T-cell (primary cell): ENCODE measurements at regions not wholly inside any gene's neighbourhood (a gene's known extent, or its start where the extent isn't known, plus 50 kb on each side); places are given as distances from the start of the nearest gene placed in this dataset.

Experiments
- ATAC-seq, 4 experiments: fragments of 200-7000 bp in 3 of 4; fragments of 150-1000 bp in 1 of 4; cut with Tn5 transposase; replicated peaks in 1 of 4; 1 replicate in 3 of 4; 2 replicates in 1 of 4; pipeline ENCODE4 v1.10.0; 2021; ENCODE audit warnings: moderate library complexity in 3 of 4, mild to moderate bottlenecking in 2 of 4, moderate number of reproducible peaks in 1 of 4
- CTCF ChIA-PET, 2 donors: fragments of 300-600 bp; sonication (Branson Sonifier 250); formaldehyde crosslinking; loops; one replicate each; lab custom pipeline; 2022; ENCODE audit warnings: antibody characterized with exemption in 2 of 2; lab: Charles Lee
- POLR2A ChIA-PET, 2 donors: fragments of 300-600 bp; sonication (Branson Sonifier 250); formaldehyde crosslinking; loops; one replicate each; lab custom pipeline; 2022; ENCODE audit warnings: antibody characterized with exemption in 2 of 2; lab: Charles Lee
- DNase-seq, 35 experiments: peaks; one replicate each; pipeline versions ENCODE4 v3.0.0 to v3.0.0-alpha.2; 2013 to 2023
- H3K27ac ChIP-seq: one replicate; pipeline ENCODE4 v1.5.1; 2013; ENCODE audit warnings: low read length
- H3K27me3 ChIP-seq, 2 experiments: replicated peaks in 1 of 2; 1 replicate in 1 of 2; 2 replicates in 1 of 2; pipeline versions ENCODE4 v1.6.1 to v1.7.0; 2013; ENCODE audit warnings: low read length in 1 of 2, mixed read lengths in 1 of 2; ENCODE audit not compliant: control insufficient read depth in 2 of 2, insufficient read depth in 2 of 2; ENCODE audit errors: extremely low read depth in 1 of 2
- H3K36me3 ChIP-seq, 2 donors: 1 replicate in 1 of 2; 2 replicates in 1 of 2; pipeline versions ENCODE4 v1.6.1 to v1.7.0; 2013; ENCODE audit warnings: low read length in 1 of 2; ENCODE audit not compliant: control insufficient read depth in 2 of 2, insufficient read depth in 1 of 2; ENCODE audit errors: extremely low read depth in 1 of 2
- H3K4me1 ChIP-seq, 2 experiments: 1 replicate in 1 of 2; 2 replicates in 1 of 2; pipeline versions ENCODE4 v1.6.1 to v1.7.0; 2013; ENCODE audit warnings: low read length in 2 of 2, mixed read lengths in 1 of 2; ENCODE audit not compliant: insufficient read depth in 2 of 2, control insufficient read depth in 1 of 2; ENCODE audit errors: extremely low read depth in 1 of 2
- H3K4me3 ChIP-seq, 2 donors: 1 replicate in 1 of 2; 2 replicates in 1 of 2; pipeline versions ENCODE4 v1.5.1 to v1.7.0; 2013; ENCODE audit warnings: mild to moderate bottlenecking in 2 of 2, low read length in 1 of 2, moderate library complexity in 1 of 2; ENCODE audit not compliant: control insufficient read depth in 1 of 2; ENCODE audit errors: extremely low read depth in 1 of 2
- H3K9me3 ChIP-seq: 2 replicates; pipeline ENCODE4 v1.7.0; 2013
- H3K27ac Mint-ChIP-seq, 2 donors: one replicate each; pipeline ENCODE4 v1.8.0; 2020 to 2021; ENCODE audit warnings: mild to moderate bottlenecking in 2 of 2, mixed read lengths in 2 of 2
- H3K27me3 Mint-ChIP-seq, 2 donors: one replicate each; pipeline ENCODE4 v1.8.0; 2021 to 2022; ENCODE audit warnings: mixed read lengths in 2 of 2
- H3K36me3 Mint-ChIP-seq: one replicate; pipeline ENCODE4 v1.8.0; 2021; ENCODE audit warnings: mixed read lengths
- H3K4me1 Mint-ChIP-seq, 3 donors: one replicate each; pipeline ENCODE4 v1.8.0; 2020 to 2022; ENCODE audit warnings: mixed read lengths in 3 of 3, mild to moderate bottlenecking in 1 of 3
- H3K4me3 Mint-ChIP-seq, 3 donors: one replicate each; pipeline ENCODE4 v1.8.0; 2020 to 2022; ENCODE audit warnings: mild to moderate bottlenecking in 3 of 3, mixed read lengths in 3 of 3, moderate library complexity in 3 of 3
- H3K9me3 Mint-ChIP-seq, 3 donors: one replicate each; pipeline ENCODE4 v1.8.0; 2020 to 2022; ENCODE audit warnings: mixed read lengths in 3 of 3
- WGBS: methylation state at CpG from one replicate; pipeline ENCODE4 v1.1.5; 2013; ENCODE audit warnings: missing lambda C conversion rate; ENCODE audit not compliant: insufficient coverage; 5-methylcytosine and 5-hydroxymethylcytosine counted together

DNA sequence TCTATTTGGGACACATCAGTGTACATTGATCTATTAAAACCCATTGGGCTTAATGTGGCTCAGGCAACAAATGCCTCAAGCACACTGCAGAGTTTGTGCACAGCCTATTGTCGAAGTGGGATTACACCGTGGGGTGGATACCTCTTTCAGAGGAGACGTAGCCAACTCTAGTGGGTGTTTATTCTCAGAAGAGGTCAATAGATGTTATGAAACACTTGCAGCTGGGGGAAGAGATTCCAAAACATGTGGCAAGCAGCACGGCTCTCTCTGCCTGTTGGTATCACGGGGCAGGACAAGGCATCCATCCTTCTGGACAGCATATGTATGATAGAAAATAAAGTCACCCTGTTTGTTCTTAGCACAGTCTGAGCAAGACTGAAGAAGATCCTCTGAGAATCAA is 121.4 kb upstream of the COPS8 start:
- peaks cover 0 to 4% of the 10 kb centered on the region in 2 donors for H3K27me3 Mint-ChIP-seq
- POLR2A ChIA-PET, result no interaction called here
- ATAC-seq, result no peak

GRCh38 chr2:236965021-236965840 is 120.5 kb upstream of the COPS8 start:
- no peaks in the 10 kb centered on the region for H3K27me3 Mint-ChIP-seq
- DNase-seq, result no peak
- peaks cover 0 to 6% of the 10 kb centered on the region in 2 experiments for H3K27me3 ChIP-seq
- H3K27ac ChIP-seq, result no peak overlapping the region
- H3K9me3 Mint-ChIP-seq, result no peaks in the 10 kb centered on the region
- WGBS, result 60% methylated on average over 1 of the region's 13 CpGs
- peaks cover 33 to 42% (median 39%) of the 10 kb centered on the region in 3 donors for H3K4me1 Mint-ChIP-seq
- H3K4me1 ChIP-seq, result peaks cover 24 to 36% of the 10 kb centered on the region in 2 experiments
- H3K4me3 Mint-ChIP-seq, result no peak overlapping the region
- ChIA-PET CTCF (no interaction called here), POLR2A (no interaction called here)
- no peaks in the 10 kb centered on the region for H3K36me3 Mint-ChIP-seq
- ATAC-seq, result no peak
- no peak overlapping the region for H3K27ac Mint-ChIP-seq
- no peaks in the 10 kb centered on the region for H3K9me3 ChIP-seq
- no peak overlapping the region for H3K4me3 ChIP-seq
- H3K36me3 ChIP-seq, result no peaks in the 10 kb centered on the region

More for the DNA sequence above, 121.4 kb upstream of the COPS8 start:
- Histone ChIP-seq H3K36me3 (no peaks in the 10 kb centered on the region), H3K27me3 (peaks cover 0 to 7% of the 10 kb centered on the region in 2 experiments), H3K27ac (no peak overlapping the region), H3K4me3 (no peak overlapping the region), H3K9me3 (no peaks in the 10 kb centered on the region), H3K4me1 (peaks cover 20 to 27% of the 10 kb centered on the region in 2 experiments)
- H3K9me3 Mint-ChIP-seq, result no peaks in the 10 kb centered on the region
- H3K27ac Mint-ChIP-seq, result no peak overlapping the region
- WGBS, result 82% methylated on average over 4 of the region's 5 CpGs
- DNase-seq, result no peak
- peaks cover 24 to 33% (median 29%) of the 10 kb centered on the region in 3 donors for H3K4me1 Mint-ChIP-seq
- CTCF ChIA-PET, result no interaction called here
- H3K36me3 Mint-ChIP-seq, result no peaks in the 10 kb centered on the region
- no peak overlapping the region for H3K4me3 Mint-ChIP-seq

DNA sequence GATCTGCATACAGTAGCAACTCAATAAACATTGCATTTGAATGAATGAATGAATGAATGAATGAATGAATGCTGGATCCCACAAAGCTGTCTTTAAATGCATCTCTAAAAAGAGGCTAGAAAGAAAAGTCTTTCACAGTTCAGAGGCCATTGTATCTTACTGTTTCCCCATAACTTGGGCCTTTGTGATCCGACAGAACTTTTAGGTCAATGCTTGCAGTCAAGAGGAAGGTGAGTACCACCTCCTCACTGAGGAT is 119.9 kb upstream of the COPS8 start:
- no peak for ATAC-seq
- no peaks in the 10 kb centered on the region for H3K27me3 Mint-ChIP-seq
- H3K27ac ChIP-seq, result no peak overlapping the region
- H3K36me3 Mint-ChIP-seq, result no peaks in the 10 kb centered on the region
- DNase-seq, result no peak
- H3K9me3 Mint-ChIP-seq, result no peaks in the 10 kb centered on the region
- peaks cover 39 to 47% (median 42%) of the 10 kb centered on the region in 3 donors for H3K4me1 Mint-ChIP-seq
- H3K27me3 ChIP-seq, result peaks cover 0 to 6% of the 10 kb centered on the region in 2 experiments
- no peak overlapping the region for H3K4me3 ChIP-seq
- no peak overlapping the region for H3K4me3 Mint-ChIP-seq
- WGBS, result no CpG with 5 or more reads among the region's 1 CpG
- peaks cover 27 to 42% of the 10 kb centered on the region in 2 experiments for H3K4me1 ChIP-seq
- H3K36me3 ChIP-seq, result no peaks in the 10 kb centered on the region
- no peaks in the 10 kb centered on the region for H3K9me3 ChIP-seq
- POLR2A ChIA-PET, result no interaction called here
- H3K27ac Mint-ChIP-seq, result no peak overlapping the region
- CTCF ChIA-PET, result no interaction called here

GRCh38 chr2:236967499-236967783 is 118.2 kb upstream of the COPS8 start:
- Histone ChIP-seq H3K36me3 (no peaks in the 10 kb centered on the region), H3K27me3 (peaks cover 0 to 14% of the 10 kb centered on the region in 2 experiments), H3K4me3 (no peak overlapping the region), H3K27ac (peak overlapping the region; percentile 89), H3K9me3 (no peaks in the 10 kb centered on the region), H3K4me1 (peaks cover 31 to 53% of the 10 kb centered on the region in 2 experiments)
- Mint-ChIP-seq H3K36me3 (no peaks in the 10 kb centered on the region), H3K4me3 (peak overlapping the region in 1 of 3 donors; percentile 79), H3K27ac (peak overlapping the region; percentile 98 to 99), H3K4me1 (peaks cover 39 to 55% (median 42%) of the 10 kb centered on the region in 3 donors), H3K27me3 (no peaks in the 10 kb centered on the region), H3K9me3 (no peaks in the 10 kb centered on the region)
- DNase-seq, result no peak
- POLR2A ChIA-PET, result no interaction called here
- CTCF ChIA-PET, result no interaction called here
- 82% methylated on average over 4 of the region's 4 CpGs for WGBS
- ATAC-seq, result no peak

DNA sequence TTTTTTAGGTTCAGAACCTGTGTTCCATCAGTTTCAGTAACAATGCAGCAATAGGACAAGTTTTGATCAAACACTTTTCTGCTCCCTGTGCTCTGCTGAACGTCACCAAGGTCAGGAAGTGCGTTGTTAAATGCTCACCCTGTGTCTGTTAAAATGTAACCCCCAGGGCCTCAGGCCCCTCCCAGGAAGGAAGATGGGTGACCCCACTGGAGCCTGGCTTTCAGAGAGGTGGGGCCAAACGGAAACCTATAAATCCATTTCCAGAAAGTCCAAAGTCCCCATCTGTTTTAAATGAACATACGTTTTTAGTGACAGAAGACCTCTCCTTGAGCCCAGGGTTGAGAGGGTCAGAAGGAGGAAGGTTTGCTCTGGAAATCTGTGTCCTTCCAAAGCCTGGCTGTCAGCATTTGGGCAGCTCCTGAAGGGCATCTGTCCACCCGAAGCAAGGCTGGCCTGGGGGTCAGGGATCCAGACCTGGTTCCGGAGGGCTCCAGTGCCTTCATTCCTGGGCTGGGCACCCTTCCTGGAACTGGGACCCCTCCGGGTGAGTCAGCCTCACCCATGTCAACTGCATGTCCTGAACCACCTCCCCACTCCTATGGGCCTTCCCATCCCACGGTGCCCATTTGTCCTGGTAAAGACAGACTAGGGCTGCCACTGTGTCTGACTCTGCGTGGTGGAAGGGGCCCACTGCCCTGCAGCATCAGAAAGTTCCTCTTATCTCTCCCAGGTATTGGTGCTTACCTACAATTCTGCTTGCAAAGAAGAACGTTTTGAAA is 117.4 kb upstream of the COPS8 start:
- peaks cover 39 to 57% (median 42%) of the 10 kb centered on the region in 3 donors for H3K4me1 Mint-ChIP-seq
- no peaks in the 10 kb centered on the region for H3K9me3 ChIP-seq
- CTCF ChIA-PET, result no interaction called here
- WGBS, result 74% methylated on average over 6 of the region's 10 CpGs
- no peak overlapping the region for H3K4me3 ChIP-seq
- POLR2A ChIA-PET, result no interaction called here
- peak overlapping the region; percentile 21 to 79 (median 22) for H3K4me3 Mint-ChIP-seq
- H3K27ac Mint-ChIP-seq, result peak overlapping the region; percentile 98 to 99
- peaks cover 31 to 53% of the 10 kb centered on the region in 2 experiments for H3K4me1 ChIP-seq
- peak overlapping the region; percentile 89 for H3K27ac ChIP-seq
- no peaks in the 10 kb centered on the region for H3K9me3 Mint-ChIP-seq
- no peaks in the 10 kb centered on the region for H3K36me3 Mint-ChIP-seq
- ATAC-seq (peak; percentile 67 to 95 (median 78)), DNase-seq (peak in 33 of 35 experiments; percentile 30 to 91 (median 70))
- no peaks in the 10 kb centered on the region for H3K27me3 Mint-ChIP-seq
- H3K36me3 ChIP-seq, result no peaks in the 10 kb centered on the region
- peaks cover 0 to 15% of the 10 kb centered on the region in 2 experiments for H3K27me3 ChIP-seq

- CTCF ChIA-PET, result no interaction called here
Observed at GRCh38 chr2:236968880-236969534, 116.7 kb upstream of the COPS8 start.

More at GRCh38 chr2:236968880-236969534, 116.7 kb upstream of the COPS8 start:
- peak overlapping the region; percentile 98 to 99 for H3K27ac Mint-ChIP-seq
- Histone ChIP-seq H3K4me1 (peaks cover 31 to 53% of the 10 kb centered on the region in 2 experiments), H3K27ac (peak overlapping the region; percentile 89), H3K4me3 (peak overlapping the region in 1 of 2 donors; percentile 33), H3K9me3 (no peaks in the 10 kb centered on the region), H3K36me3 (no peaks in the 10 kb centered on the region), H3K27me3 (peaks cover 0 to 15% of the 10 kb centered on the region in 2 experiments)
- DNase-seq, result peak in 7 of 35 experiments; percentile 2 to 42 (median 20)
- H3K9me3 Mint-ChIP-seq, result no peaks in the 10 kb centered on the region
- WGBS, result 51% methylated on average over 6 of the region's 10 CpGs
- peak overlapping the region; percentile 62 to 79 (median 77) for H3K4me3 Mint-ChIP-seq
- H3K36me3 Mint-ChIP-seq, result no peaks in the 10 kb centered on the region
- H3K4me1 Mint-ChIP-seq, result peaks cover 39 to 57% (median 42%) of the 10 kb centered on the region in 3 donors
- POLR2A ChIA-PET, result no interaction called here
- ATAC-seq, result peak in 2 of 4 experiments; percentile 8 to 23
- no peaks in the 10 kb centered on the region for H3K27me3 Mint-ChIP-seq
